Kidney (tissue), 13 donors: ENCODE measurements at regions not wholly inside any gene's neighbourhood (a gene's known extent, or its start where the extent isn't known, plus 50 kb on each side); places are given as distances from the start of the nearest gene placed in this dataset.

ENCODE experiments used
- DNase-seq, 5 donors: peaks; one replicate each; pipeline ENCODE4 v3.0.0-alpha.2; 2013 to 2020
- FAIRE-seq: peaks from 2 replicates; lab custom pipeline; 2012; peaks lifted over from hg19 to GRCh38; lab: Jason Lieb, UNC
- H3K27ac ChIP-seq, 2 donors: one replicate each; pipeline ENCODE4 v1.7.0; 2013; ENCODE audit warnings: low read depth in 2 of 2, low read length in 2 of 2, inconsistent platforms in 1 of 2
- H3K27me3 ChIP-seq: one replicate; pipeline ENCODE4 v1.7.1; 2013; ENCODE audit warnings: low read length, inconsistent platforms; ENCODE audit not compliant: control insufficient read depth, insufficient read depth
- H3K36me3 ChIP-seq, 3 donors: one replicate each; pipeline versions ENCODE4 v1.7.0 to v1.7.1; 2013; ENCODE audit warnings: low read length in 3 of 3, control low read depth in 1 of 3, inconsistent platforms in 1 of 3; ENCODE audit not compliant: insufficient read depth in 3 of 3, control insufficient read depth in 2 of 3
- H3K4me1 ChIP-seq, 3 donors: one replicate each; pipeline versions ENCODE4 v1.7.0 to v1.7.1; 2013; ENCODE audit warnings: low read length in 3 of 3, inconsistent platforms in 1 of 3, low read depth in 1 of 3; ENCODE audit not compliant: control insufficient read depth in 2 of 3, insufficient read depth in 2 of 3
- H3K4me3 ChIP-seq, 3 donors: one replicate each; pipeline versions ENCODE4 v1.7.0 to v1.8.1; 2013; ENCODE audit warnings: low read length in 3 of 3, control low read depth in 1 of 3, inconsistent platforms in 1 of 3
- H3K9ac ChIP-seq, 3 donors: one replicate each; pipeline versions ENCODE4 v1.7.0 to v1.7.1; 2013; ENCODE audit warnings: low read length in 3 of 3, control low read depth in 1 of 3, inconsistent platforms in 1 of 3
- H3K9me3 ChIP-seq, 3 donors: one replicate each; pipeline versions ENCODE4 v1.7.0 to v1.7.1; 2013; ENCODE audit warnings: low read length in 3 of 3, control low read depth in 1 of 3, inconsistent platforms in 1 of 3; ENCODE audit not compliant: control insufficient read depth in 2 of 3, insufficient read depth in 1 of 3
- intact Hi-C: fragments of 100-400 bp; cut with DNase I; formaldehyde crosslinking; loops from one replicate; pipeline ENCODE4 v1.11.1; 2022
- TF ChIP-seq, protein P1 (sequence below): IDR thresholded peaks from 3 replicates; pipeline ENCODE4 v1.5.1; 2012; ENCODE audit warnings: mild to moderate bottlenecking, moderate library complexity, borderline replicate concordance; ENCODE audit not compliant: insufficient read depth; ENCODE audit errors: extremely low read depth
- donor health status: control.
- donor health status: control.
- donor health status: control.
- donor health status: control.
- donor health status: control.
- donor health status: DM: yes; HTN: yes; CAD: no.
- donor health status: Normal renal cell carcinoma (clear cell type).

DNA sequence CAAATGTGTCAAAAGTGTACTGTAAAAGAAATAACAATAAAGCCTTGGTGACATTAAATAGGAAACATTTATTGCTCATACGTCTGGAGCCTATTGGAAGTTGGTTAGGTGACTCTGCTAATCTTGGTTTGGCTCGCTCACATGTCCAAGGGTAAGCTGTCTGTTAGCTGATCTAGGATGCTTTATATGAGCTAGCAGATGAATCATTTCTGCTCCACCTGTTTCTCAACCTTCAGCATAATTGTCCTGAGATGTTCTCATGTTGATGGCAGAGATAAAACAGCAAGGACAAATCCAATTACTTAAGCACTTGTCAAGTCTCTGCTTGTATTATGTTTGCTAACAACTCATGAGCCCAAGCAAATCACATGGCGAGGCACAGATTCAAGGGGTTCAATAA lies 56.0 kb upstream of the CD53 start:
- Histone ChIP-seq H3K27ac (no peak overlapping the region), H3K27me3 (no peaks in the 10 kb centered on the region), H3K36me3 (no peaks in the 10 kb centered on the region), H3K4me3 (no peak overlapping the region), H3K9me3 (peaks cover 0 to 2% (median 0%) of the 10 kb centered on the region in 3 donors), H3K9ac (no peak overlapping the region), H3K4me1 (no peaks in the 10 kb centered on the region)
- no peak for FAIRE-seq
- DNase-seq: no peak
- intact Hi-C loops: no loop called here
- TF ChIP-seq, protein P1, sequence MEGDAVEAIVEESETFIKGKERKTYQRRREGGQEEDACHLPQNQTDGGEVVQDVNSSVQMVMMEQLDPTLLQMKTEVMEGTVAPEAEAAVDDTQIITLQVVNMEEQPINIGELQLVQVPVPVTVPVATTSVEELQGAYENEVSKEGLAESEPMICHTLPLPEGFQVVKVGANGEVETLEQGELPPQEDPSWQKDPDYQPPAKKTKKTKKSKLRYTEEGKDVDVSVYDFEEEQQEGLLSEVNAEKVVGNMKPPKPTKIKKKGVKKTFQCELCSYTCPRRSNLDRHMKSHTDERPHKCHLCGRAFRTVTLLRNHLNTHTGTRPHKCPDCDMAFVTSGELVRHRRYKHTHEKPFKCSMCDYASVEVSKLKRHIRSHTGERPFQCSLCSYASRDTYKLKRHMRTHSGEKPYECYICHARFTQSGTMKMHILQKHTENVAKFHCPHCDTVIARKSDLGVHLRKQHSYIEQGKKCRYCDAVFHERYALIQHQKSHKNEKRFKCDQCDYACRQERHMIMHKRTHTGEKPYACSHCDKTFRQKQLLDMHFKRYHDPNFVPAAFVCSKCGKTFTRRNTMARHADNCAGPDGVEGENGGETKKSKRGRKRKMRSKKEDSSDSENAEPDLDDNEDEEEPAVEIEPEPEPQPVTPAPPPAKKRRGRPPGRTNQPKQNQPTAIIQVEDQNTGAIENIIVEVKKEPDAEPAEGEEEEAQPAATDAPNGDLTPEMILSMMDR: no peak

DNA sequence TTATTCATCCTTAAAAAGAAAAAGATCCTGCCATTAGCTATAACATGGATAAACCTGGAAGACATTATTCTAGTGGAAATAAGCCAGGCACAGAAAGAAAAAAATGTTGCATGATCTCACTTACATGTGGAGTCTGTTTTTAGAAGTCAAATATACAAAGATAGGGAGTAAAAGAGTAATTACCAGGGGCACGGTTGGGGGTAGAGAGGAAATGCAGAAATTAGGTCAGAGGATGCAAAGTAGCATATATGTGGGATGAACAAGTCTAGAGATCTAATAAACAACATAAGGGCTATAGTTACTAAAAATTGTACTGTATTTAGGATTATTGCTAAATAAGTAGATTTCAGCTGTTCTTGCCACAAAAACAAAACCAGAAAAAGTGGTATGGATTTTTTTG lies 61.4 kb upstream of the CD53 start:
- no peaks in the 10 kb centered on the region for H3K36me3 ChIP-seq
- no peak overlapping the region for H3K9ac ChIP-seq
- no peaks in the 10 kb centered on the region for H3K27me3 ChIP-seq
- no peak overlapping the region for H3K27ac ChIP-seq
- intact Hi-C loops: no loop called here
- TF ChIP-seq, protein P1: no peak
- H3K9me3 ChIP-seq: no peaks in the 10 kb centered on the region
- FAIRE-seq (no peak), DNase-seq (no peak)
- H3K4me3 ChIP-seq: no peak overlapping the region
- H3K4me1 ChIP-seq: no peaks in the 10 kb centered on the region

DNA sequence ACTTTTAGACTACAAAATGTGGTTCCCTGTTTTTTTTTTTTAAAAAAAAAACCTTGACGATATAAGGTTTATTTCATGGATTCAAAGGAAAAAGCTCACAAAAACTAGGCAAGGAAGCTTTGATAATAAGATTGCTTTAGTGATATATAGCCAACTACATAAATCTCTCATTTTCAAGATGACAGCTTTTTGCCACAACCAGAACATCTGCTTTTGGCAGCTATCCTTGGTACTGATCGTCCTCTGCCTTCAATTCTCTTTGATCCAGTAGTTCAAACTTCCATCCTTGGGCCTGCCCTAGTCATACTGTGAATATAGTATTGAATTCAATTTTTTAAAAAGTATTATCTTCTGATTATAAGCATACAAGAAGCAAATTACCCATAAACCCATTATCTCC lies 72.9 kb upstream of the CD53 start:
- FAIRE-seq (no peak), DNase-seq (no peak)
- H3K9me3 ChIP-seq: peaks cover 0 to 9% (median 0%) of the 10 kb centered on the region in 3 donors
- intact Hi-C loops: no loop called here
- TF ChIP-seq, protein P1: no peak
- H3K27ac ChIP-seq: no peak overlapping the region
- H3K9ac ChIP-seq: no peak overlapping the region
- H3K4me1 ChIP-seq: no peaks in the 10 kb centered on the region
- H3K4me3 ChIP-seq: no peak overlapping the region
- no peaks in the 10 kb centered on the region for H3K36me3 ChIP-seq
- no peaks in the 10 kb centered on the region for H3K27me3 ChIP-seq

DNA sequence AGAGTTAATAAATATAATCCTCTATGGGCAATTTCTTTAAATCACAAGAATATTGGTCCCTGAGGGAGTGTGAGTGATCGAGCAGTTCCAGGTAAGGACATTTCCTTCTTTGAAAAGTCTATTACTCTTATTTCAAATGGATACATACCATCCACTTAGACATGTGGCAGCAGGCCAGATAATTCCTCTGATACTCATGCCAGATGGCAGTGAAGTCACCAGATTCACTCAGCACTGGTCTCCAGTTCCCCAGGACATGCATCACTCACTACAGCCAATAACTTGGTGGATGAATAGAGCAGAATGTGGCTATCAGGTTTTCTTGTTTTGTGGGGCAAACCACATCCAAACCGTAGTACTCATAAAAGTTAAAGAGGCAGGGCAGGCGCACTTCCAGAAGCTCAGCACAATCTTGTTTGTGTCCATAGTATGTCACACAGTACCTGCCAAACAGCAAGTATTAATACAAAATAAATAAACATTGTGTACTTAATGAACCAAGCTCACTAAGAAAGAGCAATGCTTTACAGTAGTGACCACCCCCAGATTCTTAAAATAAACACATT lies 74.2 kb upstream of the CD53 start:
- H3K9me3 ChIP-seq: peaks cover 0 to 7% (median 0%) of the 10 kb centered on the region in 3 donors
- TF ChIP-seq, protein P1: no peak
- no peak overlapping the region for H3K4me3 ChIP-seq
- no peak overlapping the region for H3K9ac ChIP-seq
- no peaks in the 10 kb centered on the region for H3K36me3 ChIP-seq
- no peaks in the 10 kb centered on the region for H3K4me1 ChIP-seq
- intact Hi-C loops: no loop called here
- no peak overlapping the region for H3K27ac ChIP-seq
- H3K27me3 ChIP-seq: no peaks in the 10 kb centered on the region
- no peak for FAIRE-seq
- DNase-seq: no peak
